ENCODE measurements at regions not wholly inside any gene's neighbourhood (a gene's known extent, or its start where the extent isn't known, plus 50 kb on each side); places are given as distances from the start of the nearest gene placed in this dataset.
"Not testable (repeated sequence)": the region's sequence is repeated elsewhere in the genome, so short reads cannot be mapped to it uniquely, and the experiment has no call there.

GRCh38 chr1:56145581-56145980 is 433.8 kb downstream of the PLPP3 start:
- DNase-seq, result no peak

GRCh38 chr1:56142301-56142700 is 437.1 kb downstream of the PLPP3 start:
- no peak for DNase-seq

- DNase-seq, result no peak
Observed at GRCh38 chr1:56139836-56140235, 439.5 kb downstream of the PLPP3 start.

GRCh38 chr1:56137521-56138505 is 441.6 kb downstream of the PLPP3 start:
- DNase-seq, result no peak

GRCh38 chr1:56137090-56137489 is 442.3 kb downstream of the PLPP3 start:
- DNase-seq, result no peak

- DNase-seq, result no peak
Observed at GRCh38 chr1:56135864-56136147, 443.6 kb downstream of the PLPP3 start.

- DNase-seq, result no peak
Observed at GRCh38 chr1:56135069-56135863, 444.1 kb downstream of the PLPP3 start.

- DNase-seq, result no peak
Observed at GRCh38 chr1:56133522-56134472, 445.6 kb downstream of the PLPP3 start.

DNA sequence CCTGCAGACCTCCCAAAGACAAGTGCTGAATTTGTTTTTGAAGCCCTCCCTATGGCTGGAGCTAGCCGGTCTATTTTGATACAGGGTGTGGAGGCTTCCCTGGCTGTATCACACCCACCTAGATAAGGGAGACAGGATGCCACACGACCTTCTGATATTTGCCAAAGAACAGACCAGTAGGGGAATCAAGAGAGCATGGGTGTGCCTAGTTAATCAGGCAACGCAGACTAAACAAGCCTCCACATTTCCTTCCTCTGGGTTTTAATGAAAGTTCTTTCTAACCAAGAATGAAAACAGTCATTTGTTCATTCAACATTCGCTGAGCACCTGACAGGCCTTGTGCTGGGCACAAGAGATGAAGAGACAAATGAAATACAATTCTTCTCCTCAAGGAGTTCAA is 446.8 kb downstream of the PLPP3 start:
- DNase-seq, result no peak

- no peak for DNase-seq
Observed at GRCh38 chr1:56129837-56130236, 449.5 kb downstream of the PLPP3 start.

DNA sequence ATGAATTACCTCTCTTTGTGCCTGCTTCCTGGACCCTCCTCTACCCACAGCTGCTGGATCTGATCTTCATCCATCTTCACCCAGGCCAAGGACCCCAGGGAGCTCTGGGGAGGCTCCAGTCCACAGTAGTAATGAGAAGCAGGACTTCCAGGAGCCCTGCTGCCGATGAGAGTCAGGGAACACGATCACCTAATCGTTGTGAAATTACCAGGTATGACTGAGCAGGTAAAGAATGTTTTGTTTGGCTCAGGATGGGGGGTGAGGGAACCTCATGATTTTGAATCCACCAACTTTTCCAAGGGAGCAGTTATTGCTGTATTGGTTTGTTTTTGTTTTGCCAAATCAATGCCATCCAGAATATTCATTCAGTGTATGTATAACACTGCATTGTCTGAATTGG is 454.0 kb downstream of the PLPP3 start:
- DNase-seq, result no peak

DNA sequence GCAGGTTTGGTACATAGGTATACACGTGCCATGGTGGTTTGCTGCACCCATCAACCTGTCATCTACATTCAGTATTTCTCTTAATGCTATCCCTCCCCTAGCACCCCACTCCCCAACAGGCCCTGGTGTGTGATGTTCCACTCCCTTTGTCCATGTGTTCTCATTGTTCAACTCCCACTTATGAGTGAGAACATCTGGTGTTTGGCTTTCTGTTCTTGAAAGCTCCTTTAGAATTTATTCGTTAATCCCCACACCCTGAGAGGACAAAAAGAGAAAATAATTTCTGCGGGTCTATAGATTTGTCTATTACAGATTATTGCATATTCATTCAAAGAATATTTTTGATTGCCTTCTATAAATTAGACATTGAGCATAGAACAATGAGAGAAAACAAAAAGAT is 455.5 kb downstream of the PLPP3 start:
- no peak for DNase-seq

DNA sequence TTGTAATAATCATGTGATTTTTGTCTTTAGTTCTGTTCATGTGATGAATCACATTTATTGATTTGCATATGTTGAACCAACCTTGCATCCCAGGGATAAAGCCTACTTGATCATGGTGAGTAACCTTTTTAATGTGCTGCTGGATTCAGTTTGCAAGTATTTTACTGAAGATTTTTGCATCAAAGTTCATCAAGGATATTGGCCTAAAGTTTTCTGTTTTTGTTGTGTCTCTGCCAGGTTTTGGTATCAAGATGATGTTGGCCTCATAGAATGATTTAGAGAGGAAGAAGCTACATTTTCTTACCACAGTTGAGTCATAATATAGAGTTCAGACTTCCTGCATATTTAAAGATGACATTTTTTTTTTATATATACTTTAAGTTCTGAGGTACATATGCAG is 455.9 kb downstream of the PLPP3 start:
- DNase-seq, result no peak

DNA sequence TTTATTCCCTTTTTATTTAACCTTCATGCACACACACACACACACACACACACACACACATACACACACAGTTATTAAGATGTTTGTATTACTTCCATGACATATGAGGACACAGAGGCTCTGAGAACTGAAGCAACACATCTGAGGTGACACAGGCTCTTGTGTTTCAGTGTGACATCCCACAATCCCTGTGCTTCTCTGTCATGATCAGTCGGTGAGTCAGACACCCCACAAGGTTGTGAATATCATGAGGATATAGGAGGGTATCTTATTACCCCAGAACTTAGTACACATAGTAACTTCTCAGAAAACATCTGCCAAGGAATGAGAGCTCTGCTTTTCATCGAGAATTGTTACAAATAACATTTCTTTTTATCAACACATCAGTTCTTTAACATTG is 459.3 kb downstream of the PLPP3 start:
- no peak for DNase-seq

GRCh38 chr1:56118676-56119075 is 460.7 kb downstream of the PLPP3 start:
- DNase-seq, result not testable (repeated sequence)

DNA sequence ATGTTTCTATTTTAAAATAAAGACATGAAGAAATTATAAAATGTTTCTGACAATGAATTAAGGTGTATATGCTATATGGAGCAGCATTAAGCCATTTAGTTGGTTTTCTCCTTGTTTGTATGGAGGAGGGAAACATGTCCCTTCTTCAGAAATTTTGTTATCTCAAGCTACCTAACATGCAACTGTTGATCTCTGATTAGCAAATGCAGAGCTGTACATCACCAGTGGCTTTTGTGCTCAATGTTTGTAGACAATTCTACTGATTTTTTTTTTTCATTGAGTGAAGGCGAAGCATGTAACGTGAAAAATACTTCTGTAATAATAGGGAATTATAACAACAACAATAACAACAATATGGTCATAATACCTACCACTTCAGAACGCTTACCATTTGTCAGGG is 463.7 kb downstream of the PLPP3 start:
- no peak for DNase-seq

- DNase-seq, result no peak
Observed at GRCh38 chr1:56113679-56114078, 465.7 kb downstream of the PLPP3 start.

DNA sequence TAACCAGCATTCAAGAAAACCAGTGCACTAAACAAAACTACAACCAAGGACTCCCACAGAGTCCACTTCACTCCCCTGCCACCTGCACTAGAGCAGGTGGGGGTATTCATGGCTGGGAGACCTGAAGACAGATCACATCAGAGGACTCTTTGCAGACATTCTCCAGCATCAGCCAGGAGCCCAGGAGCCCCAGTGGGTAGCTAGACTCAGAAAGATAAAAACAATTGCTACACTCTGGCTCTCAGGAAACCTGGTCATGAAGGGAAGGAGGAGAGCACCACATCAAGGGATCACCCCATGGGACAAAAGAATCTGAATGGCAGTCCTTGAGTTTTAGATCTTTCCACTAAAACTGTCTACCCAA is 472.1 kb downstream of the PLPP3 start:
- DNase-seq, result no peak

DNA sequence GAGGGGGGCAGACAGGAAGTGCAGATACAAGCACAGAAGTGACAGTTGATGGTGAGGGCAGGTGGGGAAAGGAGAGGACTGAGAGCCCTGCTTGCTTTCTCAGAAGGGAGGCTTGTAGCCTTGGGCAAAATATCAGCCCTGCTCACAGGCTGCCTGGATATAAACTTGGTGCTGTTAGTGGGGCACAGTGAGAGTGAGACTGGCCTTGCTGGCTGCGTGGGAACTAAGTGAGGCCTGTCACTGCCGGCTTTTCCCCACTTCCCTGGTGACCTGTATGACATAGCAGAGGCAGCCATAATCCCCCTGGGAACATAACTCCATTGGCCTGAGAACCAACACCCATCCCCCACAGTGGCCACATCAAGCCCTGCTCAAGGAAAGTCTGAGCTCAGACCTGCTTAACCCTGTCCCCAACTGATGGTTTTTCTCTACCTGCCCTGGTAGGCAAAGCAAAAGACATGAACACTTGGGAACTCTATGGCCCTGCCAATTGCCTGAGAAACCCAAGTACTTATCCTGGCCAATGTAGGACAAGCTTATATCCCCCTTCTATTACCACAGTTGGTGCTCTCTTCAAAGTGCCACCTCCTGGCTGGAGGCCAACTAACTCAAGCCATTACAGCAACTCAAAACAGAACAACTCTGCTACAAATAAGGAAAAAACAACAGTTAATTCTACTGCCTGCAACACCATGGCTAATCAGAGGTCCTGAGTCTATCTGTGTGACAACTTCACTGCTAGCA is 472.7 kb downstream of the PLPP3 start:
- DNase-seq, result no peak

- DNase-seq, result no peak
Observed at GRCh38 chr1:56105397-56105796, 474.0 kb downstream of the PLPP3 start.

DNA sequence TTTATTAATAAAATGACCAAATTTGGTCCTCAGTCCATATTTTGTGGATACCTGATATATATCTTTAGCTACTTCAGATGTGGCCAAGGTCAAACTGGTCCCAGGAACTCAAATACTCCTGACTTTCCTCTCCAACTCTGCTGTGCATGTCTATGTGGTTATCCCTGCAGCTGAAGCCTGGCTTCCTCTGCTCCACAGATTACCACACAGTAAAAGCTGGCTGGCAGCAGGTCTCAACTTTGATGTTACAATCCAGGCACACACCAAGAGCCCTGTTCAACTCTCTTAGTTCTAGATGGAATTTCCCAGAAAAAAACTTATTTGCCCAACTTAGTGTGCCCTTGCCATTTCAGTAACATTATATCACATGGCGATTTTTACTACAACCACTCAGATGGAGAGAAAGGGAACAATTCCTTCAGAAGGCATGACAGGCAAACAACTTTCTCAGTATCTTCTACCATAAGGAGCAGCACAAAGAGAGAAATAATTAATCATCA is 479.5 kb downstream of the PLPP3 start:
- DNase-seq, result no peak

GRCh38 chr1:56098946-56099345 is 480.4 kb downstream of the PLPP3 start:
- no peak for DNase-seq
